Progenitor cell of endocrine pancreas (in vitro differentiated cells): ENCODE measurements at regions not wholly inside any gene's neighbourhood (a gene's known extent, or its start where the extent isn't known, plus 50 kb on each side); places are given as distances from the start of the nearest gene placed in this dataset.
"Not testable (repeated sequence)": the region's sequence is repeated elsewhere in the genome, so short reads cannot be mapped to it uniquely, and the experiment has no call there.

ENCODE experiments used
- DNase-seq: peaks from one replicate; pipeline ENCODE4 v3.0.0; 2021; ENCODE audit warnings: low spot score; ENCODE audit not compliant: unreplicated experiment
- H3K27ac Mint-ChIP-seq: 2 replicates; pipeline ENCODE4 v1.8.0; 2021; ENCODE audit warnings: mild to moderate bottlenecking, moderate library complexity, mixed read lengths
- H3K27me3 Mint-ChIP-seq: 2 replicates; pipeline ENCODE4 v1.8.0; 2021; ENCODE audit warnings: mixed read lengths
- H3K36me3 Mint-ChIP-seq: 2 replicates; pipeline ENCODE4 v1.8.0; 2022; ENCODE audit warnings: mixed read lengths; ENCODE audit not compliant: insufficient read depth
- H3K4me1 Mint-ChIP-seq: 2 replicates; pipeline ENCODE4 v1.8.0; 2021; ENCODE audit warnings: low read depth, mixed read lengths
- H3K4me3 Mint-ChIP-seq: 2 replicates; pipeline ENCODE4 v1.8.0; 2021; ENCODE audit warnings: low read depth, mild to moderate bottlenecking, moderate library complexity, mixed read lengths
- H3K9me3 Mint-ChIP-seq: 2 replicates; pipeline ENCODE4 v1.8.0; 2021; ENCODE audit warnings: low read depth, mixed read lengths
- TF ChIP-seq, protein P1 (sequence below): fragments of 200-600 bp; sonication (generic); IDR thresholded peaks from one replicate; pipeline ENCODE4 v1.5.0; 2021; ENCODE audit warnings: antibody characterized with exemption, mild to moderate bottlenecking; ENCODE audit not compliant: unreplicated experiment

DNA sequence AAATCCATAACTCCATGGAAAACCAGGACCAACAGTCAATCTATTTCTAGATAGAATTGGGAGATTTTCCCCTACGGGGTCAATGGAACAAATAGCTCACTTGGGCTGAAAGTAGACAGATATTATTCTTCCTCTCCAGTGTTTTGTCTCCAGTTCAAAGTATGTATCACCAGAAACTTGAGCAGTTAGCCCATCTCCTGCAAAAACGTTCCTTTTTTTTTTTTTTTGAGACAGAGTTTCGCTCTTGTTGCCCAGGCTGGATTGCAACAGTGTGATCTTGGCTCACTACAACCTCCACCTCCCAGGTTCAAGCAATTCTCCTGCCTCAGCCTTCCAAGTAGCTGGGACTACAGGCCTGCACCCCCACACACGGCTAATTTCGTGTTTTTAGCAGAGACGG is 390.0 kb upstream of the AUTS2 start:
- TF ChIP-seq, protein P1, sequence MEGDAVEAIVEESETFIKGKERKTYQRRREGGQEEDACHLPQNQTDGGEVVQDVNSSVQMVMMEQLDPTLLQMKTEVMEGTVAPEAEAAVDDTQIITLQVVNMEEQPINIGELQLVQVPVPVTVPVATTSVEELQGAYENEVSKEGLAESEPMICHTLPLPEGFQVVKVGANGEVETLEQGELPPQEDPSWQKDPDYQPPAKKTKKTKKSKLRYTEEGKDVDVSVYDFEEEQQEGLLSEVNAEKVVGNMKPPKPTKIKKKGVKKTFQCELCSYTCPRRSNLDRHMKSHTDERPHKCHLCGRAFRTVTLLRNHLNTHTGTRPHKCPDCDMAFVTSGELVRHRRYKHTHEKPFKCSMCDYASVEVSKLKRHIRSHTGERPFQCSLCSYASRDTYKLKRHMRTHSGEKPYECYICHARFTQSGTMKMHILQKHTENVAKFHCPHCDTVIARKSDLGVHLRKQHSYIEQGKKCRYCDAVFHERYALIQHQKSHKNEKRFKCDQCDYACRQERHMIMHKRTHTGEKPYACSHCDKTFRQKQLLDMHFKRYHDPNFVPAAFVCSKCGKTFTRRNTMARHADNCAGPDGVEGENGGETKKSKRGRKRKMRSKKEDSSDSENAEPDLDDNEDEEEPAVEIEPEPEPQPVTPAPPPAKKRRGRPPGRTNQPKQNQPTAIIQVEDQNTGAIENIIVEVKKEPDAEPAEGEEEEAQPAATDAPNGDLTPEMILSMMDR, result no peak
- H3K4me1 Mint-ChIP-seq, result peaks cover 1% of the 10 kb centered on the region
- H3K4me3 Mint-ChIP-seq, result no peak overlapping the region
- DNase-seq, result no peak
- no peaks in the 10 kb centered on the region for H3K9me3 Mint-ChIP-seq
- peaks cover 11% of the 10 kb centered on the region for H3K27me3 Mint-ChIP-seq
- no peak overlapping the region for H3K27ac Mint-ChIP-seq
- H3K36me3 Mint-ChIP-seq, result no peaks in the 10 kb centered on the region

DNA sequence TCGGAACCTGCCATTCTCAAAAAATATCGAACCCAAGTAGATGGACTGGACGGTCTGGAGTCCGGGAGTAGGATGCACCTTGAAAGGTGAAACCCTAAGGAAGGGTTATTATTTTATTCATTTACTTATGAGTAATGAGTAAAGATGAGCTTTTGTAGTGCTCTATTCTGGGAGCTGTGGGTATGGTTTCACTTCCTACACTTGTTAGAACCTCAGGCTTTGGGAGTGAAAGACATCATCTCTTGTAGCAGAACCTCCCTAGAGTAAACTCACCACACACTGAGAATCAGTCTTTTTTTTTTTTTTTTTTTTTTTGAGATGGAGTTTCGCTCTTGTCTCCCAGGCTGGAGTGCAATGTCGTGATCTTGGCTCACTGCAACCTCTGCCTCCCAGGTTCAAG is 389.4 kb upstream of the AUTS2 start:
- no peak overlapping the region for H3K4me3 Mint-ChIP-seq
- no peak overlapping the region for H3K27ac Mint-ChIP-seq
- H3K36me3 Mint-ChIP-seq, result no peaks in the 10 kb centered on the region
- peaks cover 11% of the 10 kb centered on the region for H3K27me3 Mint-ChIP-seq
- H3K4me1 Mint-ChIP-seq, result peaks cover 1% of the 10 kb centered on the region
- H3K9me3 Mint-ChIP-seq, result no peaks in the 10 kb centered on the region
- no peak for DNase-seq
- TF ChIP-seq, protein P1, result no peak

DNA sequence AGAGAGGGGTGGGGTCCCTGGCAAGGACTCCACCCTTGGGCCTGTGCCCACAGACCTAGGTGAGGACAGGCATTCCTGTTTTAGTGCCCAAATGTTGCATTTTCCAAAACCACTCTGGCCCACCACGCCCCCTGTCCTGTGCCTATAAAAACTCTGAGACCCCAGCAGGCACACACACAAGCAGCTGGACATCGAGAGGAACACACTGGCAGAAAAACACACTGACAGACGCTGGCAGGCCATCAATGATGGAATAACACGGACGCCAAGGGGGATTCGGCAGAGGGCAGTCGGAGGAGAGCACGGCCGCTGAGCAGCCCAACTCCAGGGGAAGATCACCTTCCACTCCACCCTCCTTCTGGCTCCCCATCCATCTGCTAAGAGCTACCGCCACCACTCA is 386.9 kb upstream of the AUTS2 start:
- H3K27me3 Mint-ChIP-seq, result peaks cover 8% of the 10 kb centered on the region
- no peak overlapping the region for H3K27ac Mint-ChIP-seq
- no peak for DNase-seq
- peaks cover 1% of the 10 kb centered on the region for H3K4me1 Mint-ChIP-seq
- TF ChIP-seq, protein P1, result no peak
- no peaks in the 10 kb centered on the region for H3K9me3 Mint-ChIP-seq
- H3K4me3 Mint-ChIP-seq, result no peak overlapping the region
- H3K36me3 Mint-ChIP-seq, result no peaks in the 10 kb centered on the region

DNA sequence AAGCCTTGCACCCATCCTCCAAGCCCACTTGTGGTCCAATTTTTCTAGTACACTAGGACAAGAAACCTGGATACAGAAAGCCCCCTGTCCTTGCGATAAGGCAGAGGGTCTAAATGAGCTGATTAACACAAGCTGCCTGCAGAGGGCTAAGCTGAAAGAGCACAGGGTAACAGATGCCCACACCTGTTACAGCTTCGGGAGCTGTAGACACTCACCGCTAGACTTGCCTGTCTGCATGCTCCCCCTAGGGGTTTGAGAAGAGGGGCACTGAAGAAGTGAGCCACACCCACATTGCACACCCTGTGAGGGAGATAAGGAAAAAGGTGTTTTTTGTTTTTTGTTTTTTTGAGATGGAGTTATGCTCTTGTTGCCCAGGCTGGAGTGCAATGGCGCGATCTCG is 386.5 kb upstream of the AUTS2 start:
- Mint-ChIP-seq H3K4me3 (no peak overlapping the region), H3K36me3 (no peaks in the 10 kb centered on the region), H3K9me3 (no peaks in the 10 kb centered on the region), H3K4me1 (peaks cover 1% of the 10 kb centered on the region), H3K27me3 (peaks cover 8% of the 10 kb centered on the region), H3K27ac (no peak overlapping the region)
- TF ChIP-seq, protein P1, result peak; percentile 50
- DNase-seq, result no peak

DNA sequence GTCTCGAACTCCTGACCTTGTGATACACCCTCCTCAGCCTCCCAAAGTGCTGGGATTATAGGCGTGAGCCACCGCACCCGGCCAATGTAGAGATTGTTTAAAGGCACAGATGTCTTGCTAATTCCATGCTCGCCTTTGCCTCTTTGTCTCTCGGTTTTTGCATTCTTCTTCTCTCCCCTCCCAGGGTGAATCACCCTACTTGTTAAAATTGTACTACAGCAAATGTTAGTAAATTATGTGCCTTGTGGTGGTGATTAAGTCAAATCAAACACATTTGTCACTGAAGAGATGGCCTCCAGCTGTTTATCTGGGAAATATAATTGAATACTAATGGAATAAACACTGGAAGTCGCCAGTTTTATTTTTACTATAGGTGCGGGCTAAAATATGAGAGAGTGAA is 384.4 kb upstream of the AUTS2 start:
- Mint-ChIP-seq H3K9me3 (no peaks in the 10 kb centered on the region), H3K27me3 (peaks cover 21% of the 10 kb centered on the region), H3K36me3 (no peaks in the 10 kb centered on the region), H3K4me1 (peaks cover 1% of the 10 kb centered on the region), H3K27ac (no peak overlapping the region), H3K4me3 (no peak overlapping the region)
- TF ChIP-seq, protein P1, result no peak
- no peak for DNase-seq

DNA sequence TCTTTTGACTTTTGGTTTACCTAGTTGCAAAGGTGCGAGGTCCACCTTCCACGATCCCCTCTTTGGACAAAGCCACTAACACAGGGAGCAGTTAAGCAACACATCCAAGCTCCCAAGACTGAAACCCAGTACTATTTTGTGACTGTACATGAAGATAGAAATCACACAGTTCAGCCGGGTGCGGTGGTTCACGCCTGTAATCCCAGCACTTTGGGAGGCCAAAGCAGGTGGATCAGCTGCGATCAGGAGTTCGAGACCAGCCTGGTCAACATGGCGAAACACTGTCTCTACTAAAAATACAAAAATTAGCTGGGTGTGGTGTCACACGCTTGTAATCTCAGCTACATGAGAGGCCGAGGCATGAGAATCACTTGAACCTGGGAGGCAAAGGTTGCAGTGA is 382.8 kb upstream of the AUTS2 start:
- H3K27ac Mint-ChIP-seq, H3K4me3 Mint-ChIP-seq, H3K4me1 Mint-ChIP-seq, H3K9me3 Mint-ChIP-seq, H3K36me3 Mint-ChIP-seq, DNase-seq: not testable (repeated sequence)
- peaks cover 26% of the 10 kb centered on the region for H3K27me3 Mint-ChIP-seq
